ENCODE measurements at regions not wholly inside any gene's neighbourhood (a gene's known extent, or its start where the extent isn't known, plus 50 kb on each side); places are given as distances from the start of the nearest gene placed in this dataset.

DNA sequence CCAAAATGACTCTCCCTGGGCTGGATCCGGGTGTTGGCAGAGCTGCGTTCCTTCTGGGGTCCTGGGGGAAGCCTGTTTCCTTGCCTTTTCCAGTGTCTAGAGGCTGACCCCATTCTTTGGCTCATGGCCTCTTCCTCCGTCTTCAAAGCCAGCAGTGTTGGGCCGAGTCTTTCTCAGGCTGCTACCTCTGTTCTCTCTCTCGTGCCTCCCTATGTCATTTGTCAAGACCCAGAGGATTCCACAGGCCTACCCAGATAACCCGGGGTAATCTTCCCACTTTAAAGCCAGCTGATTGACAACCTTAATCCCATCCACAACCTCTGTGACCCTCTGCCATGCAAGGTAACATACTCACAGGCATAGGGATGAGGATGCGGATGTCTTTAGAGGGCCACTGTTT is 55.0 kb upstream of the KCNMB1 start:
- H2AK5ac ChIP-seq (ENCODE audit: low read depth, low read length), result no peak overlapping the region
- no peak overlapping the region for H3K9ac ChIP-seq (replicated peaks in 1 of 4; ENCODE audit: extremely low read depth in 1 of 4, low read depth in 3 of 4, low read length in 3 of 4)
- H3K56ac ChIP-seq (replicated peaks; ENCODE audit: insufficient read length, low read depth, low read length), result no peak overlapping the region
- H2BK20ac ChIP-seq (ENCODE audit: low read length), result no peak overlapping the region
- no peak overlapping the region for H4K91ac ChIP-seq (replicated peaks; ENCODE audit: insufficient read length, low read length)
- POLR2A ChIA-PET (ENCODE audit: partially characterized antibody), result interaction anchor here (0.9 kb wide), 1 partner anchor 23 kb away, joined by 3 read pairs; no protein-coding TSS in a partner anchor
- no peaks in the 10 kb centered on the region for H3K27me3 ChIP-seq (replicated peaks in 1 of 4; ENCODE audit: control insufficient read depth in 3 of 4, extremely low read depth in 1 of 4, insufficient read depth in 3 of 4, low read length in 3 of 4)
- no peaks in the 10 kb centered on the region for H3K79me1 ChIP-seq (ENCODE audit: low read depth, low read length)
- H4K8ac ChIP-seq (ENCODE audit: extremely low read depth, insufficient read depth, low read length), result no peak overlapping the region
- no peak overlapping the region for H3K4me2 ChIP-seq (ENCODE audit: insufficient read depth in 1 of 2, low read depth in 2 of 2, low read length in 2 of 2)
- H3K79me2 ChIP-seq (ENCODE audit: control insufficient read depth in 1 of 2, insufficient read depth in 2 of 2, low read length in 2 of 2), result no peaks in the 10 kb centered on the region
- no peak overlapping the region for H3K4ac ChIP-seq (replicated peaks; ENCODE audit: insufficient read length, low read depth, low read length)
- no peak overlapping the region for H2AFZ ChIP-seq (ENCODE audit: low read length)
- H2BK120ac ChIP-seq (replicated peaks; ENCODE audit: low read depth, low read length), result no peak overlapping the region
- no peak overlapping the region for H3K18ac ChIP-seq (ENCODE audit: extremely low read depth, low read length)
- no peaks in the 10 kb centered on the region for H4K20me1 ChIP-seq (replicated peaks in 1 of 2; ENCODE audit: control insufficient read depth in 1 of 2, insufficient read depth in 2 of 2, low read length in 2 of 2)
- no peak overlapping the region for H3K23ac ChIP-seq (ENCODE audit: insufficient read length)
- H2BK15ac ChIP-seq (ENCODE audit: low read length), result no peak overlapping the region
- no peaks in the 10 kb centered on the region for H3K23me2 ChIP-seq (ENCODE audit: low read depth, low read length)
- no peak overlapping the region for H3K14ac ChIP-seq (ENCODE audit: insufficient read length)
- peaks cover 5 to 8% of the 10 kb centered on the region in 2 experiments; a peak in 1 of 4 replicates for H3K9me3 ChIP-seq (ENCODE audit: insufficient read depth in 2 of 2, low read depth in 1 of 2, low read length in 1 of 2)
- H3K27ac ChIP-seq (ENCODE audit: low read depth, low read length), result no peak overlapping the region
- CTCF ChIA-PET (ENCODE audit: partially characterized antibody), result interaction anchor here (0.9 to 1.4 kb wide), 4 partner anchors 9 to 188 kb away, joined by 3 to 4 read pairs (median 4); no protein-coding TSS in a partner anchor
- H3K4me1 ChIP-seq (replicated peaks in 1 of 4; ENCODE audit: control insufficient read depth in 3 of 4, insufficient read depth in 4 of 4, low read length in 3 of 4), result peaks cover 0 to 7% (median 4%) of the 10 kb centered on the region in 4 experiments; a peak in 6 of 7 replicates
- H2BK12ac ChIP-seq (ENCODE audit: low read depth, low read length), result no peak overlapping the region
- no peak overlapping the region for H2BK5ac ChIP-seq (ENCODE audit: low read depth, low read length)
- no peak overlapping the region for H4K5ac ChIP-seq (ENCODE audit: insufficient read length, low read depth, low read length)
- no peaks in the 10 kb centered on the region for H3K36me3 ChIP-seq (ENCODE audit: control insufficient read depth in 2 of 4, insufficient read depth in 4 of 4, low read length in 3 of 4)
- 87% methylated on average over 7 of the region's 7 CpGs; no CpG with 5 or more reads in 1 of the 2 experiments for WGBS, 2 experiments (ENCODE audit: extremely low coverage in 1 of 2, insufficient coverage in 1 of 2, insufficient read length in 1 of 2, insufficient replicate concordance in 2 of 2, low coverage in 1 of 2, low lambda C conversion rate in 2 of 2, missing lambda C conversion rate in 1 of 2)
- DNase-seq (ENCODE audit: low read depth in 1 of 2, low spot score in 2 of 2) (no peak), FAIRE-seq (no peak)
- H3K4me3 ChIP-seq (ENCODE audit: extremely low read depth in 1 of 4, insufficient read depth in 2 of 4, low read depth in 3 of 4, low read length in 4 of 4), result no peak overlapping the region
- TF ChIP-seq TAF7 (optimal IDR thresholded peaks at IDR 0.05; ENCODE audit: borderline replicate concordance, low read depth, low read length), result no peak
- TF ChIP-seq ASH2L (IDR thresholded peaks at IDR 0.05; ENCODE audit: low read length), result no peak
- no peak for TF ChIP-seq SAP30 (IDR thresholded peaks at IDR 0.05; ENCODE audit: insufficient read depth, insufficient replicate concordance, low read length)
- no peak for TF ChIP-seq SP4 (IDR thresholded peaks at IDR 0.05; ENCODE audit: low read length)
- no peak for TF ChIP-seq TBP (IDR thresholded peaks at IDR 0.05; ENCODE audit: low read depth, low read length)

Measured in H1 (cell line).